ENCODE measurements at regions not wholly inside any gene's neighbourhood (a gene's known extent, or its start where the extent isn't known, plus 50 kb on each side); places are given as distances from the start of the nearest gene placed in this dataset.

DNA sequence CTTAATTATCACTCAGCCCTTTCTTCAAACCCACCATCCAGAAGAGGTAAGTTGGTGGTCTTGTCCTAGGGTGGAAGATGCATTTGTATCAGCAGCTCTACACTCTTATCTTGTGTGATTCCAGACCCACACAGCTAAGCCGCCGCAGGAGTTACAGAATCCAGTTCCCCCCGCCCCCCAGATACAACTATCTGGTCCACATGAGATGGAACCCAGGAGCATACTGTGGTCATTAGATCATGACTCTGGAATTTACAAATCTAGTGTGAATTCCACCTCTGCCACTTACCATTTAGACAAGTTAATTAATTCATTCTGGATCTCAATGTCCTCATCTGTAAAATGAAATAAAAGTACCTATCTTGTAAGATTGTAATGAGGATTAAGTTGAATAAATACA is 486.4 kb downstream of the BCL11A start:
- no peaks in the 10 kb centered on the region for H4K20me1 ChIP-seq (ENCODE audit: control insufficient read depth, insufficient read depth)
- no peak overlapping the region for H3K27ac ChIP-seq (ENCODE audit: control insufficient read depth, insufficient read depth)
- peaks cover 4% of the 10 kb centered on the region; the same call in 1 of the 2 replicates for H3K4me1 ChIP-seq (ENCODE audit: control insufficient read depth, insufficient read depth, low read length)
- H3K27me3 ChIP-seq (replicated peaks in 1 of 2; ENCODE audit: control insufficient read depth in 2 of 2, insufficient read depth in 2 of 2, low read length in 1 of 2), result no peaks in the 10 kb centered on the region
- POLR2A ChIA-PET, result no interaction called here
- H3K4me2 ChIP-seq (ENCODE audit: control insufficient read depth, insufficient read depth), result no peak overlapping the region
- SMC1A ChIA-PET (ENCODE audit: uncharacterized antibody, unreplicated experiment), result no interaction called here
- CTCF ChIA-PET, result no interaction called here
- H3K4me3 ChIP-seq, result no peak overlapping the region
- H2AFZ ChIP-seq (ENCODE audit: control insufficient read depth, low read depth, low read length), result no peak overlapping the region
- FAIRE-seq, result no peak
- BruUV-seq (replicated peaks), result no TSS peak
- no peaks in the 10 kb centered on the region for H3K9me3 ChIP-seq (replicated peaks; ENCODE audit: control insufficient read depth, insufficient read depth, low read length)
- H3K36me3 ChIP-seq (ENCODE audit: control insufficient read depth in 2 of 2, insufficient read depth in 2 of 2, low read length in 1 of 2), result no peaks in the 10 kb centered on the region
- ATAC-seq, result no peak
- TF ChIP-seq TCF3 (IDR thresholded peaks at IDR 0.05; ENCODE audit: borderline replicate concordance, insufficient read depth, low read depth, low read length) (no peak), PAX5 (IDR thresholded peaks at IDR 0.05; ENCODE audit: borderline replicate concordance, low read depth, low read length) (no peak), CHD1 (IDR thresholded peaks at IDR 0.05; ENCODE audit: low read depth, low read length) (no peak), DPF2 (IDR thresholded peaks at IDR 0.05) (no peak), HDGF (IDR thresholded peaks at IDR 0.05) (no peak)
- TF ChIP-seq, protein P1, sequence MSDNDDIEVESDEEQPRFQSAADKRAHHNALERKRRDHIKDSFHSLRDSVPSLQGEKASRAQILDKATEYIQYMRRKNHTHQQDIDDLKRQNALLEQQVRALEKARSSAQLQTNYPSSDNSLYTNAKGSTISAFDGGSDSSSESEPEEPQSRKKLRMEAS (IDR thresholded peaks at IDR 0.05; ENCODE audit: low read depth, low read length), result no peak
- DNase-seq (ENCODE audit: low read depth, low spot score), result no peak
- intact Hi-C loops (cut with micrococcal nuclease; ENCODE audit: unreplicated experiment) (no loop called here), in situ Hi-C loops (cut with MboI) (no loop called here)
- no peak overlapping the region for H3K9ac ChIP-seq (ENCODE audit: control insufficient read depth, insufficient read depth, low read length)
- RAD21 ChIA-PET (ENCODE audit: unreplicated experiment), result no interaction called here
- 21% methylated on average over 3 of the region's 3 CpGs for WGBS (ENCODE audit: insufficient coverage, insufficient replicate concordance, low lambda C conversion rate, missing lambda C conversion rate)
- H3K79me2 ChIP-seq (ENCODE audit: control insufficient read depth, insufficient read depth, low read length), result no peaks in the 10 kb centered on the region

DNA sequence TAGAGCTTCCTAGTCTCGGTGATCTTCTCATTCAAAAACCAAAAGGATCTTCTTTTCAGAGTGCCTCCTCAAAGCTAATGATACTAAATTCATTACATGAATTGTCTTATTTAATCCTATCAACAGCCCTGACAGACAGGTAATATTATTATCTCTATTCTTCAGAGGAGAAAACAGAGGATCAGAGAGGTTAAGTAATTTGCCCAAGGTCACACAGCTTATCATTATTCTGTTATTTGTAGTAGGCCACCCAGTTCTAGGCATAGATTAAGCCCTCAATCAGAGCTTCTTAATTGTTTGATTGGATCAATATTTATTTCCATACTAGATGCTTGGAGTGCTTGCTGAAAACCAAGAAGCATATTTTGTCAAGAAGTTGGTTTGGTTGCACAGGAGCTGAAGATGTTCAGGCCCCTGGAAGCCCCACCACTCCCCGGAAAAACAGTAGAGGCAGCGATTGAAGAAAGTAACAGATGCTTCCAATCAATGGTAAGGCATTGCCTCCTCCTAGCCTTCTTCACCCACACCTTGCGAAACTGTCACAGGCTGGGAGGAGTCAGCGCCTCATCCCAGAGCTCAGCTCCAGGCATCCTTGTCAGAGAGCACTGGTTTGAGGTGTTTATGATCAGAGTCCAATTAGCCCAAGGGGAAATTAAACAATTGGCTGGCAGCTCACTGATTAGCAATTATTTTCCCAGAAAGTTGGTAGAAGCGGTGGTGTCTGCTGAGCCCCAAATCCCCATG is 487.2 kb downstream of the BCL11A start:
- Histone ChIP-seq H2AFZ (ENCODE audit: control insufficient read depth, low read depth, low read length) (no peak overlapping the region), H3K9me3 (replicated peaks; ENCODE audit: control insufficient read depth, insufficient read depth, low read length) (no peaks in the 10 kb centered on the region), H3K27me3 (replicated peaks in 1 of 2; ENCODE audit: control insufficient read depth in 2 of 2, insufficient read depth in 2 of 2, low read length in 1 of 2) (no peaks in the 10 kb centered on the region), H3K4me3 (no peak overlapping the region), H3K27ac (ENCODE audit: control insufficient read depth, insufficient read depth) (no peak overlapping the region), H4K20me1 (ENCODE audit: control insufficient read depth, insufficient read depth) (no peaks in the 10 kb centered on the region), H3K79me2 (ENCODE audit: control insufficient read depth, insufficient read depth, low read length) (no peaks in the 10 kb centered on the region), H3K4me2 (ENCODE audit: control insufficient read depth, insufficient read depth) (no peak overlapping the region), H3K4me1 (ENCODE audit: control insufficient read depth, insufficient read depth, low read length) (peaks cover 4% of the 10 kb centered on the region; the same call in 1 of the 2 replicates), H3K36me3 (ENCODE audit: control insufficient read depth in 2 of 2, insufficient read depth in 2 of 2, low read length in 1 of 2) (no peaks in the 10 kb centered on the region), H3K9ac (ENCODE audit: control insufficient read depth, insufficient read depth, low read length) (no peak overlapping the region)
- DNase-seq (ENCODE audit: low read depth, low spot score), result no peak
- no TSS peak for BruUV-seq (replicated peaks)
- in situ Hi-C loops (cut with MboI), result no loop called here
- ATAC-seq, result no peak
- 81% methylated on average over 6 of the region's 6 CpGs for WGBS (ENCODE audit: insufficient coverage, insufficient replicate concordance, low lambda C conversion rate, missing lambda C conversion rate)
- ChIA-PET CTCF (no interaction called here), RAD21 (ENCODE audit: unreplicated experiment) (no interaction called here), SMC1A (ENCODE audit: uncharacterized antibody, unreplicated experiment) (no interaction called here), POLR2A (no interaction called here)
- TF ChIP-seq, protein P2, sequence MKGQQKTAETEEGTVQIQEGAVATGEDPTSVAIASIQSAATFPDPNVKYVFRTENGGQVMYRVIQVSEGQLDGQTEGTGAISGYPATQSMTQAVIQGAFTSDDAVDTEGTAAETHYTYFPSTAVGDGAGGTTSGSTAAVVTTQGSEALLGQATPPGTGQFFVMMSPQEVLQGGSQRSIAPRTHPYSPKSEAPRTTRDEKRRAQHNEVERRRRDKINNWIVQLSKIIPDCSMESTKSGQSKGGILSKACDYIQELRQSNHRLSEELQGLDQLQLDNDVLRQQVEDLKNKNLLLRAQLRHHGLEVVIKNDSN (IDR thresholded peaks at IDR 0.05; ENCODE audit: borderline replicate concordance, extremely low read length, insufficient read depth, low read depth, low read length), result no peak
- TF ChIP-seq SREBF2 (IDR thresholded peaks at IDR 0.05; ENCODE audit: low read length) (no peak), SMC3 (IDR thresholded peaks at IDR 0.05; ENCODE audit: borderline replicate concordance, low read length) (no peak), MTA2 (IDR thresholded peaks at IDR 0.05; ENCODE audit: low read depth) (no peak), YBX1 (IDR thresholded peaks at IDR 0.05) (no peak)
- intact Hi-C loops (cut with micrococcal nuclease; ENCODE audit: unreplicated experiment), result no loop called here
- FAIRE-seq, result no peak

All from GM12878 (cell line).